Dedifferentiated amniotic fluid mesenchymal stem cell (primary cell): ENCODE measurements at regions not wholly inside any gene's neighbourhood (a gene's known extent, or its start where the extent isn't known, plus 50 kb on each side); places are given as distances from the start of the nearest gene placed in this dataset.
"Not testable (repeated sequence)": the region's sequence is repeated elsewhere in the genome, so short reads cannot be mapped to it uniquely, and the experiment has no call there.

Experiments used
- DNase-seq: peaks from one replicate; pipeline ENCODE4 v3.0.0-alpha.2; 2016; ENCODE audit errors: extremely low spot score

DNA sequence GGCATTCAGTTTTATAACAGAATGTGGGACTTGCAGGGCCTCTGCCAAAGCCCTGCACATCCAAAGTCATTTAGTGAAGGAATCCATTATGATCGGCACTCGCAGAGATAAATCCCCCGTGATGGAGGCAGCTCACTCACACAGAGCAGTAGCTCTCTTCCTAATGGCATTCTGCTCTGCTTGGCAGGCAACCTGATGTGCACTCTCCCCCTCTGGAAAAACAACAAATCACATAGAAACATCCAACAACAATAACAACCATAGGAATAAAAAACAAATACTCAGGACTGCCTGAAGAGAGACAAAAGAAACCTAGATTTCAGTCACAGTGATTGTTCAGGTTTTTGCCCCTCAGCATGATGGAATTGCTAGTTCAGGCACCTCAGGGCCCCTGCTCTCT lies 59.7 kb downstream of the NAA11 start:
- no peak for DNase-seq

DNA sequence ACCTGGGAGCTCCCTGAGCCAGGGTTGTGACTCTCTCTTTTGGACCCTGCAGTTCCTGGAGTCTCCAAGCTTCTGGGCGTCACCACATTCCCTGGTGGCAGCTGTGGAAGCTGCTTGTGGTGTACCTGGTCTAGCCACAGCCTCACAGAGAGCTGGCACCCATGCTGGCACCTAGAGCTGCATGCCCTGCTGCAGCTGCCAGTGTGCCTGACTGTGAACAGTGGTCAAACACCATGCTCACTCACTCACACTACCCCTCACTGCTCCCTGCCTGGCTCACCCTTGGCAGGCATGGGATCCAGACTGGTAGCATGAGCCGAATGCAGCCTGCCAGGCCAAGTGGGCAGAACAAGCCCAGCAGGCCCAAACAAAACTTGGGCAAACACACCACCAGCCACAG lies 66.6 kb downstream of the NAA11 start:
- DNase-seq: no peak

DNA sequence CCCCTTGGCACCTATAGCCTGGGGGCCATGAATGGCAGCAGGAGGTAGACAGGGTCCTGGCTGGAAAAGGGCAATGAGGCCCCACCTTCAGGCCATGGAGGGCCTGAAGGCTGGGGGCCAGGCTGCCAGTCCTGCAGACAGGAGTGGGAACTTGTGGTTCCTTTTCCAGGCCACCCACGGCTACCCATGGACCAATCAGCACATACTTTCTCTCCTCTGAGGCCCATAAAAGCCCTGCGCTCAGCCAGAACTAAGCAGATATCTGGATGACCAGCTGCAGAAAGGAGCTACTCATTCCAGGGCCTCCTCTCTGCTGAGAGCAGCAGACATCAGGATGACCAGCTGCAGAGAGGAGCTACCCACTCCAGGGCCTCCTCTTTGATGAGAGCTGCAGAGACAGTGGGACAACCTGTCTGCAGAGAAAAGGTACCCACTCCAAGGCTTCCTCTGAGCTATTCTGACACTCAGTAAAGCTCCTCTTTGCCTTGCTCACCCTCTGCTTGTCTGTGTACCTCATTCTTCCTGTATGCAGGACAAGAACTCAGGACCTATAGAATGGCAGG lies 67.2 kb downstream of the NAA11 start:
- no peak for DNase-seq

DNA sequence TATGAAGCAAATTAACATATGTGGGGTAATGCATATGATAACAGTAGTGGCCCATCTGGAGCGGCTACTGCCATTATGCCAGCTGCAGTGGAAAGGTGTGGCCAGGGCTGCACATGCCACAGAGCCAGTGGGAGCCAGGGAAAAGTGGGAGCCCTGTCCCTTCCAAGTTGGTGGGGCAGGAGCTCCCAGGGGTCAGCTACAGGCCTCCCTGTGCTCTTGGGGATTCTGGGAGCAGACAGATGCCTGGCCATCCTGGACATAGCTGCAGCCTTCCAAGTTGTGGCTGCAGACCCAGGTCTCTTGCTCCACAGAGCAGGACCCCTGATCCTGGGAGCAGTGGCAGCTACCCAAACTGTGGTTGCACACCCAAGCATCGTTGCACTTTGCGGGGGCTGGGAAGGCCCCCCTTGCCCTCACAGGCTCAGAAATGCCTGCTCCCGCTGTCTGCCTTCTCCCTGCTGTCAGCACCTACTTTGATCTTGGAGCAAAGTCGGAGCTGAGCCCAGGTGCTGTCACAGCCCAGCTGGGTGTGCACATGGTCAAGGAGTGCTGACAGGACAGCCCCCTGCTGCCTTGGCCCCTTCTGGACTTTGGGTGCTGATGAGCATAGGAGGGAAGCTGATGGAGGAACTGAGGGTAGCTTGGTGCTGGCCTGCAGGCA lies 67.8 kb downstream of the NAA11 start:
- DNase-seq: no peak

- no peak for DNase-seq
Observed at GRCh38 chr4:79255793-79256192, 70.1 kb downstream of the NAA11 start.

DNA sequence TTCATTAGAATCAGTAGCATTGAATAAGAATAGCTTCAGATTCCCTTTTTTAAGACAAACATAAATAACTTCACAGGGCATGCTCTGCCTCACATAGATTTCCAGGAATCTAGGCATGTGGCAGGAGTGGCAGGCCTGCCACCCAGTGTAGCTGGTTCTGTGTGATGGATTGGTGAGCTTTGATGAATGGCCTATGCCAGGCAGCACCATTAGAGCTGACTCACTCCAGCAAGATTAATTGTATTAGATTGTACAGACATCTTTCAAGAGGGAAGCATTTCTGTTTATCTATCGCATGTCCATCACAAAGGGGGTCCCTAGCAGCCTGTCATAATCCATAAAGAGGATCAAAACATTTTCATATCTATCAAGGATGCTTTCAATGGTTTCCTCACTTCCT lies 71.9 kb downstream of the NAA11 start:
- DNase-seq: no peak

DNA sequence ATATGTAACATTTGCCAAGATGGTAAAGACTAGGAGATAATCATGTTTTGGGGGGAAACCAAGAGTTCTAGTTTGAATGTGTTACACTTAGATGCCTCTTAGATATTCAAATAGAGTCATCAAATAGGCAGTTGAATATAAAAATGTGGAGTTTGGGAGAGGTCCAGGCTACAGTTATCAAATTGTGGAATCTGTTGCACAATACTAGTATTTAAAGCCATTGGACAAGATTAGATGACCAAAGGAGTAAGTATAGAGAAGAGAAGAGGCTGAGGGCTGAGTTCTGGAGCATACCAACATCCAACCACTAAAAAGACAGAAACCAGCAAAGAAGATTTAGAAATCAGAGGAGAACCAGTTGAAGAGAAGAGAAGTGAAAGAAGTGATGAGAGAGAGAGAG lies 72.7 kb downstream of the NAA11 start:
- no peak for DNase-seq

- DNase-seq: no peak
Observed at GRCh38 chr4:79250887-79251286, 75.0 kb downstream of the NAA11 start.

DNA sequence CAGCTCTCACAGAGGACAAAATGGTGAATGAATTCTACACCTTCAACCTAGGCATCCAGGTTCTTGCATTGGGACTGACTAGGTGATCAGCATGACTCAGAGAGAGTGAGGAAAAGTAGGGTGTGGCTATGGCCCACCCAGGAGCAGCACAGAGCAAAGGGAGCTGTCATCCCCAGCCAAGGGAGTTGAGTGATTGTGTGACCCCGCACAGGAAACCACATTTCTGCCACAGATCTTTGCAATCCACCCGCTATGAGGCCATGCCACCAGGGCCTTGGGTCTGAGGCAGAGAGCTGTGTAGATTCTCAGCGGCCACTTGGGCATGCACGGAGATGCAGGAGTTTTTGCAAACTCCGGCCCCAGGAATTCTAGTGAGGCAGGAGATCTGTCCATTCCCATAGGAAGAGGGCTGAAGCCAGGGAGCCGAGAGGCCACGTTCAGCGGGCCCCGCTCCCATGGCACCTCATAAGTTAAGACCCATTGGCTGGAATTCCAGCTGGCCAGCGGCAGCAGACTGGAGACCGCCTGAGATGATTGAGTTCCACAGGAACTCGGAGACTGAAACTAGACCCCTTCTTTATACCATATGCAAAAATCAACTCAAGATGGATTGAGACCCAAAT lies 75.9 kb downstream of the NAA11 start:
- DNase-seq: no peak

DNA sequence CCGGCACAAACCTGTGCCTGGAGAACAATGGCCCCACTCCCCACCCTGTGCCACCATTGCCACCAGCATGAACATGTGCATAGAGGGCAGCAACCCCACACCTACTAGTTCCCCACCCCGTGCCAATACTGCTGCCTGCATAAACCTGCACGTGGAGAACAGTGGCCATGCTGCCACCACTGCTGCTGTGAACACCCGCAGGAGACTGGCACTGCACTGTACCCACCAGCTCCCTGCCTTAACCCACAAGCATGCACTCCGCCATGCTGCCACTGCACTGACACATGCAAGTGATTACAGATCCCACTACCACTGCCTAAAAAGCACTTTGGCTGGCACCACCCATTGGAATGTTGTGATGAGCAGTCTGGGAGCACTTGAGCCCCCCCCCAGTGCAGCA lies 77.3 kb downstream of the NAA11 start:
- no peak for DNase-seq

GRCh38 chr4:79247695-79248394 lies 78.0 kb downstream of the NAA11 start:
- no peak for DNase-seq

GRCh38 chr4:79245200-79245940 lies 80.5 kb downstream of the NAA11 start:
- DNase-seq: not testable (repeated sequence)

GRCh38 chr4:79241846-79242245 lies 84.0 kb downstream of the NAA11 start:
- DNase-seq: no peak

GRCh38 chr4:79237851-79238250 lies 88.0 kb downstream of the NAA11 start:
- DNase-seq: no peak

GRCh38 chr4:79236785-79237184 lies 89.1 kb downstream of the NAA11 start:
- DNase-seq: no peak

DNA sequence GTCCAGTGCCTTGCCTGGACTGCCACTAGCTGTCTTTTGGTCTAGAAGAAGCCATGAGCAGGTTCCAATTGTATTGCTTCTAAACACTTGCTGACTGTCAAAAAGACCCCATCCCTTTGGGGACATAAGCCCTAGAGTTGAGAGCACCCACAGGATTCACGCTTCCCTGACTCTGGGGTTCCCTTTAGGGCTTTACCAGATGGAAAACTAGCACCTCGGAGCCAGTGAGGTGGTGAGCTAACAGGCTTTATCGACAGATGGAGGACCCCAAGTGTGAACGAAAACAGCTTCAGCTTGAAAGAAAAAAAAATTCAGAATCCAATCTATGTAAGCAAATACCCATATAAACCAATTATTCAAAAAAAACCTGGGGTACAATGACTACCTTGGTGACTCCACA lies 90.8 kb downstream of the NAA11 start:
- no peak for DNase-seq

DNA sequence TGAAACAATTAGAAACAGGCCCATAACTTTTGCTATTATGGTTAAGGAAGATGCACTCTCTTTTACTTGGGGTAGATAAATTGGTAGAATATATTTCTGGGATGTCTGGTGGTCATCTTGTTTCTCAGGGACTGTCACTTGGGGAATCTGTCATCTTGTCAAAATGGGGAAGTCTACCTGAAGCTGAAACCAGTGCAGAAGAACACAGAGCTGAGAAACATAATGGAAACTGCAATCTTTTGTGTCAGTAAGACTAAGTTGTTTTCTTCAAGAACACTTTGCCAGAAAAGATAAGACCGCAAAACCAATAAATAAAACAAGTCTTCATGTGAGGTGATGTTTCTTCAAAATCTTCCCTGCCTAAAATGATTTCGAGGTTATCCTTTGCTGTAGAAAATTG lies 92.0 kb downstream of the NAA11 start:
- no peak for DNase-seq

DNA sequence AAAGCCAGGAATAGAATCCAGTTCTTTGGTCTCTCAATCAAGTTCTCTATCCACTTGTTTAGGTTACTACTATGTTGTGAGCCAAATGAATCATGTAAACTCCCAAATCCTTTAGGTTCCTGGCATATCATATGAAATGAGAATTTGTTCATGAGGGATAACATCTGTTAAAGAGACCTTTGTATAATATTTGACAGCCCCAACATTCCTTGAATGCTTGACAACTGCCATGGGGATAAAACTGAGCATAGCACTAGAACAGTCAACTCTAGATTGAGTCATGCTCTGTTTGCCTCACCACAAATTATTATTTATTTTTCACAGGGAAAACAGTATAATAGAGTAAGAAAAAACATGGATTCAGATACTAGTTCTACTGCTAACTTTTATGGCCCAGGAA lies 93.3 kb downstream of the NAA11 start:
- peak; percentile 22 for DNase-seq

GRCh38 chr4:79227860-79228259 lies 98.0 kb downstream of the NAA11 start:
- no peak for DNase-seq

DNA sequence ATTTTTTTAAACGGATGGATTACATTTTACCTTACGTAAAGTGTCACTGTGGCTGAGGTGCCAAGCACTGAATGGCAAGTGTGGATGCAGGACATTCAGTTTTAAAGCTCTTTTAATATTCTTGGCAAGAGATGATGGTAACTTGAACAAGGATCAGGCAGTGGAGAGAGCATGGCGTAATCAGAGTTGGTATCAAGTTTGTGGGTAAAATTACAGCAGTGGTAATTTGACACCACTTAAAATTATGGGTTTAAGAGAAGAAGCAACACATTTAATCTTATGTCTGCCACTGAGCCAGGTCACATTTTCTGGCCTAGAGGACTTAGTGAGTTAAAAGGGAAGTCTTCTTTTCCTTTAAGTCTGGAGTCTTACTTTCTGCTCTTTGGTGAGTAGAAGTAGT lies 100.5 kb downstream of the NAA11 start:
- no peak for DNase-seq

GRCh38 chr4:79224777-79225104 lies 101.1 kb downstream of the NAA11 start:
- no peak for DNase-seq

GRCh38 chr4:79223993-79224776 lies 101.7 kb downstream of the NAA11 start:
- no peak for DNase-seq
